ENCODE measurements at regions not wholly inside any gene's neighbourhood (a gene's known extent, or its start where the extent isn't known, plus 50 kb on each side); places are given as distances from the start of the nearest gene placed in this dataset.

DNA sequence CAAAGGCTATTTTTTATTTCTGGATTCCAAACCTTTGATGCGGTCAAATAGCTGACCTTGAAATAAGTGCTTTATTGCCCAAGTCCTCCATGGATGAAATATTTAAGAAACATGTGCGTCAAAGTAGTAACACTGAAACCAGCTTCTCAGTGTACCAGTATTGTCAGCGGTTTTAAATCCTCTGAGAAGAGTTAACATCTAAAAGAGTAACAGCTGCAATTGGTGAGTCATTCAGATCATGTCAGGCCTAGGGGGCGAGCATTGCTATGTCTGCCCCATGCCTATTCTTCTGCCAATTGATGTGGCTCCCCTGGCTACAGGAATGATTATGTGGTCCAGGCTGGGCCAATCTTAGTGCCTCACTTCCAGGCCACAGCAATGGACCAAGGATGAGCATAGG, 263.3 kb upstream of the SORL1-AS1 start:
- TF ChIP-seq, protein P1, sequence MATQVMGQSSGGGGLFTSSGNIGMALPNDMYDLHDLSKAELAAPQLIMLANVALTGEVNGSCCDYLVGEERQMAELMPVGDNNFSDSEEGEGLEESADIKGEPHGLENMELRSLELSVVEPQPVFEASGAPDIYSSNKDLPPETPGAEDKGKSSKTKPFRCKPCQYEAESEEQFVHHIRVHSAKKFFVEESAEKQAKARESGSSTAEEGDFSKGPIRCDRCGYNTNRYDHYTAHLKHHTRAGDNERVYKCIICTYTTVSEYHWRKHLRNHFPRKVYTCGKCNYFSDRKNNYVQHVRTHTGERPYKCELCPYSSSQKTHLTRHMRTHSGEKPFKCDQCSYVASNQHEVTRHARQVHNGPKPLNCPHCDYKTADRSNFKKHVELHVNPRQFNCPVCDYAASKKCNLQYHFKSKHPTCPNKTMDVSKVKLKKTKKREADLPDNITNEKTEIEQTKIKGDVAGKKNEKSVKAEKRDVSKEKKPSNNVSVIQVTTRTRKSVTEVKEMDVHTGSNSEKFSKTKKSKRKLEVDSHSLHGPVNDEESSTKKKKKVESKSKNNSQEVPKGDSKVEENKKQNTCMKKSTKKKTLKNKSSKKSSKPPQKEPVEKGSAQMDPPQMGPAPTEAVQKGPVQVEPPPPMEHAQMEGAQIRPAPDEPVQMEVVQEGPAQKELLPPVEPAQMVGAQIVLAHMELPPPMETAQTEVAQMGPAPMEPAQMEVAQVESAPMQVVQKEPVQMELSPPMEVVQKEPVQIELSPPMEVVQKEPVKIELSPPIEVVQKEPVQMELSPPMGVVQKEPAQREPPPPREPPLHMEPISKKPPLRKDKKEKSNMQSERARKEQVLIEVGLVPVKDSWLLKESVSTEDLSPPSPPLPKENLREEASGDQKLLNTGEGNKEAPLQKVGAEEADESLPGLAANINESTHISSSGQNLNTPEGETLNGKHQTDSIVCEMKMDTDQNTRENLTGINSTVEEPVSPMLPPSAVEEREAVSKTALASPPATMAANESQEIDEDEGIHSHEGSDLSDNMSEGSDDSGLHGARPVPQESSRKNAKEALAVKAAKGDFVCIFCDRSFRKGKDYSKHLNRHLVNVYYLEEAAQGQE (IDR thresholded peaks at IDR 0.05; ENCODE audit: insufficient read depth in 1 of 2, low read depth in 2 of 2, low read length in 2 of 2): no peak
- TF ChIP-seq FOXP2 (optimal IDR thresholded peaks at IDR 0.05; ENCODE audit: borderline replicate concordance, extremely low read depth, extremely low read length, insufficient read depth) (no peak), SIN3A (IDR thresholded peaks at IDR 0.05; ENCODE audit: borderline replicate concordance, insufficient read depth, low read length) (no peak), POLR2AphosphoS5 (IDR thresholded peaks at IDR 0.05; ENCODE audit: low read depth, low read length) (no peak), TAF1 (IDR thresholded peaks at IDR 0.05; ENCODE audit: borderline replicate concordance, insufficient read depth, low read length) (no peak)

DNA sequence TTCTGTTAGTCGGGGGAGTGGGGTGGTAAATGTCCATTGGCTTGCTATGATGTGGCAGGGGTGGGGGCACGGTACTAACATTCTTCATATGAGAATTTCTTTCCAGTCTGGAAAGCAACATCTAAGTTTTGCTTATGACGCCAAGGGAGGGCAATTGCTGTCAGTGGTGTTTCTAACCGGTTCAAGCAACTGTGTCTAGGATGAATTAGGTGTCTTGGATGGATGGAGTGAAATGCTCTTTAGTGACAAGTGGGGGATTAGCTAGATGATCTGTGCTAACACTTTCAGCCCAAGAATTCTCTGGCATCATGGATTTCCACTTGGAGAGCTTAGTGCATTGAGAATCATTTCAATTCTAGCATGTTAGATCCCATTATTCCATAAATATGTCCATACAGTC, 262.6 kb upstream of the SORL1-AS1 start:
- TF ChIP-seq, protein P1 (IDR thresholded peaks at IDR 0.05; ENCODE audit: insufficient read depth in 1 of 2, low read depth in 2 of 2, low read length in 2 of 2): no peak
- TF ChIP-seq FOXP2 (optimal IDR thresholded peaks at IDR 0.05; ENCODE audit: borderline replicate concordance, extremely low read depth, extremely low read length, insufficient read depth) (no peak), POLR2AphosphoS5 (IDR thresholded peaks at IDR 0.05; ENCODE audit: low read depth, low read length) (no peak), SIN3A (IDR thresholded peaks at IDR 0.05; ENCODE audit: borderline replicate concordance, insufficient read depth, low read length) (no peak), TAF1 (IDR thresholded peaks at IDR 0.05; ENCODE audit: borderline replicate concordance, insufficient read depth, low read length) (no peak)

DNA sequence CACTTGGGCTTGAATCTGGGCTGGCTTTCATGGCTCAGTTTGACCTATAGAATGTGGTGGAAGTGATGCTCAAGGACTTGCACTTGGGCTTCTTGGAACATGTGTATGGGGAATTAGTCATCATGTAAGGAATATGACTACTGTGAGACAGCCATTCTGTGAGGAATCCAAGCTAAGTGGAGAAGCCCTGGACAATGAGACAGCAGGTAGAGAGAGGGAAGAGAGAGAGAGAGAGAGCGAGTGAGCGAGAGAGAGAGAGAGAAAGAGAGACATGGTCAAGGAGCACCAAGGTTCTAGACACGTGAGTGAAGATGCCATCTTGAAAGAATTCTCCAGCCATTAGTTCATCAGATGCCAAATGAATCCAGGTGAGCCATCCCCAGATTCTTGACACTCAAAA, 261.6 kb upstream of the SORL1-AS1 start:
- no peak for TF ChIP-seq TAF1 (IDR thresholded peaks at IDR 0.05; ENCODE audit: borderline replicate concordance, insufficient read depth, low read length)
- no peak for TF ChIP-seq POLR2AphosphoS5 (IDR thresholded peaks at IDR 0.05; ENCODE audit: low read depth, low read length)
- TF ChIP-seq, protein P1 (IDR thresholded peaks at IDR 0.05; ENCODE audit: insufficient read depth in 1 of 2, low read depth in 2 of 2, low read length in 2 of 2): no peak
- no peak for TF ChIP-seq SIN3A (IDR thresholded peaks at IDR 0.05; ENCODE audit: borderline replicate concordance, insufficient read depth, low read length)
- TF ChIP-seq FOXP2 (optimal IDR thresholded peaks at IDR 0.05; ENCODE audit: borderline replicate concordance, extremely low read depth, extremely low read length, insufficient read depth): no peak

DNA sequence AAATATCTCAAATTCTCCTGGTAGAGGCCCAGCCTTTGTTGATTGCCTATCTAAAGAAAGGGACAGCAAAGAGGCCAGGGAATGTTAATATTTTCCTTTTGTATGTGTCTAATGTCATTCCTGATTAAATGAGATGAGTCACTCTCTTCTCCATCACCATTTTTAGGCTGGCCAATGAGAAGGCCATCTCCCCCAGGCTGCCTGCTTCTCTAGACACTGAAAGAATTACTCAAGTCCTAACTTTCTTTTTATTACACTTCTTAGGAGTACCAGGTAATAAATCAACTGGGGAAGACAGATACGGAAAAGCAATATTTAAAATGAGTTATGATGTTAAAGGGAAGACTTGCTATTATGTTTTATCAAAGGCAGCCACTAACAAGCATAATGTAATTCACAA, 259.2 kb upstream of the SORL1-AS1 start:
- TF ChIP-seq SIN3A (IDR thresholded peaks at IDR 0.05; ENCODE audit: borderline replicate concordance, insufficient read depth, low read length): no peak
- no peak for TF ChIP-seq FOXP2 (optimal IDR thresholded peaks at IDR 0.05; ENCODE audit: borderline replicate concordance, extremely low read depth, extremely low read length, insufficient read depth)
- TF ChIP-seq POLR2AphosphoS5 (IDR thresholded peaks at IDR 0.05; ENCODE audit: low read depth, low read length): no peak
- no peak for TF ChIP-seq TAF1 (IDR thresholded peaks at IDR 0.05; ENCODE audit: borderline replicate concordance, insufficient read depth, low read length)
- TF ChIP-seq, protein P1 (IDR thresholded peaks at IDR 0.05; ENCODE audit: insufficient read depth in 1 of 2, low read depth in 2 of 2, low read length in 2 of 2): no peak

DNA sequence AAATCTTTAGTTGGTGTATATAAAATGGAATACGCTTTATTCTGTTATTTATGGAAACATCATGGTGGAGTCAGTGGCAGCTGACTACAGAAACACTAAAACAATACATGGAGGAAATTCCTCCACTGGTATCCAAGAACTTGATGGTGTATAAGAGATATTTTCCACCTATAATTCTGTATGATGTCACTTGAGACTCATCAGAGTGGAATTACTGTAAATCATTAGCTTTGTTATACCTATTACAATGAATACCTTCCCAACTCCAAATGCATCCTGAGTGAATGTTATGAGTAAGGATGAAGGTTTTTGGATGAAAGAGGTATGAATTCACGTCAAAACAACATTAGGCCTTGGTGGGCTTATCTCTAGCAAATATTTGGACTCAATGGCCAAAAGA, 258.5 kb upstream of the SORL1-AS1 start:
- no peak for TF ChIP-seq POLR2AphosphoS5 (IDR thresholded peaks at IDR 0.05; ENCODE audit: low read depth, low read length)
